Retinal pigment epithelial cell (primary cell): ENCODE measurements at regions not wholly inside any gene's neighbourhood (a gene's known extent, or its start where the extent isn't known, plus 50 kb on each side); places are given as distances from the start of the nearest gene placed in this dataset.

Source experiments
- DNase-seq: peaks from one replicate; pipeline ENCODE4 v3.0.0-alpha.2; 2010; ENCODE audit warnings: low read depth
- H3K4me3 ChIP-seq: 2 replicates; pipeline ENCODE4 v1.5.1; 2011; ENCODE audit warnings: mild to moderate bottlenecking, low read length, control low read depth, moderate library complexity
- TF ChIP-seq, protein P1 (sequence below): conservative IDR thresholded peaks from 2 replicates; pipeline ENCODE4 v1.5.1; 2011; ENCODE audit warnings: low read depth, low read length, control low read depth, inconsistent platforms

GRCh38 chr11:76730887-76731565 is 52.1 kb upstream of the TSKU start:
- no peak overlapping the region for H3K4me3 ChIP-seq
- no peak for DNase-seq
- TF ChIP-seq, protein P1, sequence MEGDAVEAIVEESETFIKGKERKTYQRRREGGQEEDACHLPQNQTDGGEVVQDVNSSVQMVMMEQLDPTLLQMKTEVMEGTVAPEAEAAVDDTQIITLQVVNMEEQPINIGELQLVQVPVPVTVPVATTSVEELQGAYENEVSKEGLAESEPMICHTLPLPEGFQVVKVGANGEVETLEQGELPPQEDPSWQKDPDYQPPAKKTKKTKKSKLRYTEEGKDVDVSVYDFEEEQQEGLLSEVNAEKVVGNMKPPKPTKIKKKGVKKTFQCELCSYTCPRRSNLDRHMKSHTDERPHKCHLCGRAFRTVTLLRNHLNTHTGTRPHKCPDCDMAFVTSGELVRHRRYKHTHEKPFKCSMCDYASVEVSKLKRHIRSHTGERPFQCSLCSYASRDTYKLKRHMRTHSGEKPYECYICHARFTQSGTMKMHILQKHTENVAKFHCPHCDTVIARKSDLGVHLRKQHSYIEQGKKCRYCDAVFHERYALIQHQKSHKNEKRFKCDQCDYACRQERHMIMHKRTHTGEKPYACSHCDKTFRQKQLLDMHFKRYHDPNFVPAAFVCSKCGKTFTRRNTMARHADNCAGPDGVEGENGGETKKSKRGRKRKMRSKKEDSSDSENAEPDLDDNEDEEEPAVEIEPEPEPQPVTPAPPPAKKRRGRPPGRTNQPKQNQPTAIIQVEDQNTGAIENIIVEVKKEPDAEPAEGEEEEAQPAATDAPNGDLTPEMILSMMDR: no peak

DNA sequence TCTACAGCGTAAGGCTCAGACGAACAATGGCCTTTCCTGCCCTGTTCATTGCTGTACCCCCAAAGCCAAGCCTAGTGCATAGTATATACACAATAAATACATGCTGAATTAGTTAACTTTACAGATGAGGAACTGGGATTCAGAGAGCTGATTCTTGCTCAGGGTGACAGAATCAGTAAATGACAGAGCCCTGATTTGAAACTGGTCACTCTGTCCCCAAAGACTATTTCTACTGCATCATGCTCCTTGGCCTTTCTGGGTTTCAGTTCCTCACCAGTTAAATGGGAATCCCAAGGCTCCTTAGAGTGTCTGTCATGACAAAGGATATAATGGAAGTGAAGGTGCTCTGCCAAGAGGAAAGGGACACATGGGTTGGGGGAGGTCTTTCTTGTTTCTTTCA is 50.5 kb upstream of the TSKU start:
- no peak for DNase-seq
- TF ChIP-seq, protein P1: no peak
- H3K4me3 ChIP-seq: no peak overlapping the region
